Natural killer cell treated with Interleukin-12 subunit alpha and Interleukin-12 subunit beta and Interleukin-15 and Interleukin-18, amount 100 ng/mL, for 72 hours (primary cell): ENCODE measurements at regions not wholly inside any gene's neighbourhood (a gene's known extent, or its start where the extent isn't known, plus 50 kb on each side); places are given as distances from the start of the nearest gene placed in this dataset.

Experiments used
- ATAC-seq, 2 donors: fragments of 150-1000 bp; cut with Tn5 transposase in 1 of 2; sonication (Bioruptor Pico), chemical (Tn5 transposase) in 1 of 2; 2 replicates each; pipeline ENCODE4 v1.10.0; 2021
- DNase-seq: peaks from one replicate; pipeline ENCODE4 v3.0.0; 2022; ENCODE audit warnings: low spot score
- H3K27ac Mint-ChIP-seq, 2 donors: 1 replicate in 1 of 2; 2 replicates in 1 of 2; pipeline ENCODE4 v1.8.0; 2022; ENCODE audit warnings: mixed read lengths in 2 of 2, mild to moderate bottlenecking in 1 of 2, moderate library complexity in 1 of 2
- H3K27me3 Mint-ChIP-seq, 2 donors: 1 replicate in 1 of 2; 2 replicates in 1 of 2; pipeline ENCODE4 v1.8.0; 2022; ENCODE audit warnings: mixed read lengths in 2 of 2
- H3K36me3 Mint-ChIP-seq: one replicate; pipeline ENCODE4 v1.8.0; 2022; ENCODE audit warnings: mixed read lengths
- H3K4me1 Mint-ChIP-seq, 2 donors: 1 replicate in 1 of 2; 2 replicates in 1 of 2; pipeline ENCODE4 v1.8.0; 2022; ENCODE audit warnings: low read depth in 2 of 2, mixed read lengths in 2 of 2, mild to moderate bottlenecking in 1 of 2
- H3K4me3 Mint-ChIP-seq: one replicate; pipeline ENCODE4 v1.8.0; 2022; ENCODE audit warnings: mixed read lengths
- H3K9me3 Mint-ChIP-seq: 2 replicates; pipeline ENCODE4 v1.8.0; 2022; ENCODE audit warnings: mixed read lengths

- DNase-seq, result no peak
- H3K4me3 Mint-ChIP-seq, result no peak overlapping the region
- no peaks in the 10 kb centered on the region for H3K27me3 Mint-ChIP-seq
- no peaks in the 10 kb centered on the region for H3K9me3 Mint-ChIP-seq
- H3K27ac Mint-ChIP-seq, result no peak overlapping the region
- peak in 1 of 2 donors; percentile 13 for ATAC-seq
- no peaks in the 10 kb centered on the region for H3K4me1 Mint-ChIP-seq
- no peaks in the 10 kb centered on the region for H3K36me3 Mint-ChIP-seq
Observed at GRCh38 chr1:5704561-5705514, 287.4 kb downstream of the NPHP4 start.

DNA sequence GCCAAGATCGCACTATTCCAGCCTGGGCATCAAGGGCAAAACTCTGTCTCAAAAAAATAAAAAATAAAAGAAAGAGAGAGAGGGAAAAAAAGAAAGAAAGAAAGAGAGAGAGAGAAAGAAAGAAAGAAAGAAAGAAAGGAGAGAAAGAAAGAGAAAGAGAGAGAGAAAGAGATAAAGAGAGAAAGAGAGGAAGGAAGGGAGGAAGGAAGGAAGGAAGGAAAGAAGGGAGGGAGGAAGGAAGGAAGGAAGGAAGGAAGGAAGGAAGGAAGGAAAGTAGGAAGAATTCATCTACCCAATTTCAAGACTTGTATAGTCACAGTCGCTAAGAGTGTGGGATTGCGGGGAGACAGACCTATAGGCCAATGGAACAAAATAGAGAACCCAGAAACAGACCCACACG, 290.6 kb downstream of the NPHP4 start:
- Mint-ChIP-seq H3K27ac (no peak overlapping the region), H3K27me3 (peaks cover 0 to 5% of the 10 kb centered on the region in 2 donors), H3K9me3 (no peaks in the 10 kb centered on the region), H3K4me1 (no peaks in the 10 kb centered on the region), H3K36me3 (no peaks in the 10 kb centered on the region), H3K4me3 (no peak overlapping the region)
- DNase-seq, result no peak
- no peak for ATAC-seq

DNA sequence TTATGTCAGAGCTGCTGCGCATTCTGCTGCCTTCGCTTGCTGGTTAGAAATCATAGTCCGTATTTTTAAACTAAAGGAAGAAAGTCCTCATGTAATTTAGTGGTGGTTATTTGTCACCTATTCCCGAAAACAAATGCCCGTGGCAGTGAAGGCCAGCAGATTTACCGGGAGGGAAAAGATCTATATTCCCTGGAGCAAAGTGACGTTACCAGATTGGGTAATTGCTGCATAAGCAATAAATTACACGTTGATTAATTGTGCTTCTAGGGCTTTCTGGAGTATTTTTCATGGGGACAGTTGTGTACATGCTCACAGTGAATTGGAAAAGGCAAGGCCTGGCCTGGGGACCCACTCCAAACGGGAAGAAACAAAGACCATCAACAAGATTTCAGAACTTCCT, 298.7 kb downstream of the NPHP4 start:
- Mint-ChIP-seq H3K4me3 (no peak overlapping the region), H3K4me1 (no peaks in the 10 kb centered on the region), H3K27ac (no peak overlapping the region), H3K9me3 (no peaks in the 10 kb centered on the region), H3K27me3 (peaks cover 16 to 20% of the 10 kb centered on the region in 2 donors), H3K36me3 (no peaks in the 10 kb centered on the region)
- ATAC-seq (no peak), DNase-seq (no peak)

GRCh38 chr1:5692664-5693063, 299.6 kb downstream of the NPHP4 start:
- Mint-ChIP-seq H3K27ac (no peak overlapping the region), H3K4me1 (no peaks in the 10 kb centered on the region), H3K4me3 (no peak overlapping the region), H3K9me3 (no peaks in the 10 kb centered on the region), H3K36me3 (no peaks in the 10 kb centered on the region), H3K27me3 (peaks cover 13 to 20% of the 10 kb centered on the region in 2 donors)
- peak in 1 of 2 donors; percentile 30 for ATAC-seq
- DNase-seq, result no peak

GRCh38 chr1:5691795-5692509, 300.3 kb downstream of the NPHP4 start:
- DNase-seq, result no peak
- no peaks in the 10 kb centered on the region for H3K9me3 Mint-ChIP-seq
- H3K27me3 Mint-ChIP-seq, result peaks cover 13 to 23% of the 10 kb centered on the region in 2 donors
- ATAC-seq, result no peak
- no peak overlapping the region for H3K27ac Mint-ChIP-seq
- no peaks in the 10 kb centered on the region for H3K4me1 Mint-ChIP-seq
- no peaks in the 10 kb centered on the region for H3K36me3 Mint-ChIP-seq
- no peak overlapping the region for H3K4me3 Mint-ChIP-seq

DNA sequence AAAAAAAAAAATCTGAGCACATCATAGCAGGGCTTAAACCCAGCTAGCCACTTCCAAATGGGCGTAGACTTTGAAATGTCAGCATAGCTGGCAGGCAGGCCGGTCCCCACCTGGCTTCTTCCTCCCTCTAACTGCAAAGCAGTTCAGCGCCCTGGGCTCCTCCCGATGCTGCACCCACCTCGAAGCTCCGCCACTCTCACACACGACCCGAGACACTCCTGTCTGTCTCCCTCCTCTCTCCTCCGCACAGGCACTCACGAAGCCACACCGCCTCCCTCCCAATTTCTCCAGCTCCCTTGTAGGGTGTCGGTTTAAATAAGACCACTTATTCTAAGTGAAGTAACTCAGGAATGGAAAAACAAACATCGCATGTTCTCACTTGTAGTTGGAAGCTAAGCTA, 301.3 kb downstream of the NPHP4 start:
- H3K4me3 Mint-ChIP-seq, result no peak overlapping the region
- peaks cover 13 to 25% of the 10 kb centered on the region in 2 donors for H3K27me3 Mint-ChIP-seq
- peaks cover 3% of the 10 kb centered on the region for H3K9me3 Mint-ChIP-seq
- no peaks in the 10 kb centered on the region for H3K36me3 Mint-ChIP-seq
- H3K4me1 Mint-ChIP-seq, result no peaks in the 10 kb centered on the region
- DNase-seq, result no peak
- no peak for ATAC-seq
- no peak overlapping the region for H3K27ac Mint-ChIP-seq

DNA sequence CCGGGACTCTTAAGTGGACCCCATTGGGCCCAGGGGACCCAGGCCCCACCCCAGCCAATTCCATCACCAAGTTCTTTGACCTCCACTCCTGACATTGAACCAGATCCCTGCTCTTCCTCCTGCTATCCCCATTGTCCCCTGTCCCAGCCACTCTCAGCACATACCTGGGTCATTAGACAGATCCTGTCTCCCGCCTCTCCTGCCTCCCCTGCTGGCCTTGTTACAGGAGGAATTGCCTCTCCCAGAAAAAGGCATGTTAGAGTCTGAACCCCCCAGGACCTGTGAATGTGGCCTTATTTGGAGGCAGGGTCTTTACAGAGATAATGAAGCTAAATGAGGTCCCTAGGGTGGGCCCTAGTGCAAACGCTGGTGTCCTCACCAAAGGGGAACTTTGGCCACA, 301.9 kb downstream of the NPHP4 start:
- H3K4me1 Mint-ChIP-seq, result no peaks in the 10 kb centered on the region
- H3K4me3 Mint-ChIP-seq, result no peak overlapping the region
- H3K27me3 Mint-ChIP-seq, result peaks cover 7 to 19% of the 10 kb centered on the region in 2 donors
- ATAC-seq, result no peak
- DNase-seq, result no peak
- H3K9me3 Mint-ChIP-seq, result peaks cover 3% of the 10 kb centered on the region
- no peaks in the 10 kb centered on the region for H3K36me3 Mint-ChIP-seq
- no peak overlapping the region for H3K27ac Mint-ChIP-seq

DNA sequence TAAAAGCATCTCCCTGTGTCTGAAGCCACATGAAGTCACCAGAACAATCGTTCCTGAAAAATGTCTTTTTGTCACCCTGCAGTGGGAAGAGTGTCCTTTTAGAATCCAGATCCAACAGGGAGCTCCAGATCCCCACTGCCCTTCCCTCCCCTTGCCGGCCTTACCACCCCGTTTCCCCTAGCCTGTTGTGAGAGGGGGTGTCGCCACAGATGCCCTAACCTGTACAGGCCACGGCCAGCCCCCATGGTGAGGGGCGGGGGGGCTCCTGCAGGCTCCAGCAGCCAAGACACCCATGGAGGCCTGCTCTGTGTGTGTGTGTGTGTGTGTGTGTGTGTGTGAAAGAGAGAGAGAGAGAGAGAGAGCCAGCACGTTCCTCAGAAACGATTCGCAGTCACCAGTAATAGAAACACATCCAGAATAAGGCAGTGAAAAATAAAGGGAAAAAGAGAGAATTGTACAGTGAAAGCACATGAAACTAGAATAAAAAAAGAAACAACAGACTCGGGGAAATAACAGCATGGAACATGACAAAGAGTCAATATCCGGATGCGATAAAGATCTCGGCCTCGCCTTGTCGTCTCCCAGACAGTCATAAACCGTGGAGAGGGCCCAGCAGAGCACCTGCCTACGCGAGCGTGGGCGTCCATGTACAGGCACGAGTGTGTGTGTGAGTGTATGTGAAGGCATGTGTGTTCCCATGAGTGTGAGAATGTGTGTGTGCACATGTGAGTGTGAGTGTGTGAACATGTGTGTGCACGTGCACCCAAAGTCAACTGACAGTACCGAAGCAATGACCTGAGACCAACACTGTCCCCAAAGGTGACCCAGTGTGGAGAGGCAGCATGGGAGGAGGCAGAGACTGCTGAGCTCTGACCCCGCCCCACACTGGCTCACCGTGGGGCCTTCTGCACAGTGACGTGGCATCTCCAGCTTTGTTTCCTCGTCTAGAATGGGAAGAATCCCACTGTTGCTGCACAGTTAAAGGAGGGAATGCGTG, 303.8 kb downstream of the NPHP4 start:
- Mint-ChIP-seq H3K27me3 (peaks cover 5 to 15% of the 10 kb centered on the region in 2 donors), H3K4me3 (no peak overlapping the region), H3K36me3 (no peaks in the 10 kb centered on the region), H3K27ac (no peak overlapping the region), H3K9me3 (peaks cover 3% of the 10 kb centered on the region), H3K4me1 (no peaks in the 10 kb centered on the region)
- ATAC-seq, result no peak
- no peak for DNase-seq

DNA sequence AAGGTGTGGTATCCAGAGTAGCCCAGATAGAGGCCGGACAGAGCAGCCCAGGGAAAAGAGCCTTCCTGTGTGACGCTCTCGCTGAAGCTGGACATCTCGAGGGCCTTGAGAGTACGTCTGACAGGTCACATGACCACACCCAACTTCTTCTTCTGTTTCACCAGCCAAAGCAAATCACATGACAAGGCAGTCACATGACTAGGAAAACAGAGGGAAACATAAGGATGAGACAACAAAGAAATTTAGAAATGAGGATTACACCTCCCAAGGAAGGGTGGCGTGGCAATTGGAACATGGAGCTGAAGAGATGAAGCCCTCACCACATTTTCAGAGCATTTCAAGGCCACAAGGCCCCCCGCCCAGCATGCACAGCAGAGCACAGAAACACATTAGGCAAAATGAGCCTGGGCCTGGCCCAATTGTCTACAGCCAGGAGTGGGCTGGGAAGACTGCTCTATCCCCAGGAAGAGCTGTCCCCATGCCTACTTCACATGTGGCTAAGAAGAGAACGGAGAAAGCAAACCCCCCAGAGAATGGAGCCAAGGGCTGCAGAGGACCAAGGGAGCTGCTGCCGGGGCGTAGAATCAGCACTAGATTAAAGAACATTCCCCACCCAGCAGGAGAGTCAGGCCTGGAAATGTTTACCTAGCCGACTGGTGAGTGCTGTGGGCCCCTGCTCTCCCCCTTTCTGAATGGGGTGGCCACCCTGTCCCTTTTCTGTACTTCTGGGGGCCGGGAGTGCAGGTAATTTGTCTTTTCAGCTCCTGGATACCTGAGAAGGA, 305.1 kb downstream of the NPHP4 start:
- ATAC-seq, result no peak

GRCh38 chr1:5686195-5686594, 306.0 kb downstream of the NPHP4 start:
- H3K27ac Mint-ChIP-seq, result no peak overlapping the region
- H3K36me3 Mint-ChIP-seq, result no peaks in the 10 kb centered on the region
- peaks cover 3% of the 10 kb centered on the region for H3K9me3 Mint-ChIP-seq
- DNase-seq (no peak), ATAC-seq (no peak)
- H3K27me3 Mint-ChIP-seq, result peaks cover 2 to 12% of the 10 kb centered on the region in 2 donors
- no peak overlapping the region for H3K4me3 Mint-ChIP-seq
- H3K4me1 Mint-ChIP-seq, result no peaks in the 10 kb centered on the region

More for the DNA sequence above, 305.1 kb downstream of the NPHP4 start:
- Mint-ChIP-seq H3K4me3 (no peak overlapping the region), H3K27ac (no peak overlapping the region), H3K27me3 (peaks cover 2 to 15% of the 10 kb centered on the region in 2 donors), H3K4me1 (no peaks in the 10 kb centered on the region), H3K36me3 (no peaks in the 10 kb centered on the region), H3K9me3 (peaks cover 3% of the 10 kb centered on the region)
- DNase-seq, result no peak

- DNase-seq, result no peak
- no peaks in the 10 kb centered on the region for H3K36me3 Mint-ChIP-seq
Observed at GRCh38 chr1:5685446-5686040, 306.7 kb downstream of the NPHP4 start.

DNA sequence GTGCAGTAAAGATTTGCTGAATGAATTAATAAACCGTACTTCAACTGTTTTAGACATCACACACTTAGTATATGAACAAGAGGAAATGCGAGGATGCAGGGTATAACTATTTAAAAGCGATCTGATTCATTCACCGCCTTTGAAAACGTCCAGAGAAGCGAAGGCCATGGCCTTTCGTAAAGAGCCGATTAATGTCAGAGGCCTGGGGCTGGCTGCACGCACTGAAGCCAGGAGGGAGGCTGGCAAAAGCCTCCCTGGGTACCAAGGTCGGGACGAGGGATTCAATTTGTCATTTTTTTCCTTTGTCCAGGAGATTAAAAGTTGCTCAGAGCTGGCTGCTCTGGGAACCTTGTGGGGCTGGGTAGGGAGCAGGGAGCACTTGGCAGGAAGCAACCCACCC, 307.4 kb downstream of the NPHP4 start:
- ATAC-seq, result no peak
- no peak overlapping the region for H3K4me3 Mint-ChIP-seq
- DNase-seq, result no peak
- peaks cover 0 to 7% of the 10 kb centered on the region in 2 donors for H3K27me3 Mint-ChIP-seq
- H3K36me3 Mint-ChIP-seq, result no peaks in the 10 kb centered on the region
- H3K9me3 Mint-ChIP-seq, result peaks cover 3% of the 10 kb centered on the region
- no peak overlapping the region for H3K27ac Mint-ChIP-seq
- no peaks in the 10 kb centered on the region for H3K4me1 Mint-ChIP-seq

More at GRCh38 chr1:5685446-5686040, 306.7 kb downstream of the NPHP4 start:
- Mint-ChIP-seq H3K9me3 (peaks cover 3% of the 10 kb centered on the region), H3K4me1 (no peaks in the 10 kb centered on the region), H3K27me3 (peaks cover 0 to 7% of the 10 kb centered on the region in 2 donors), H3K4me3 (no peak overlapping the region), H3K27ac (no peak overlapping the region)
- ATAC-seq, result no peak
